T-helper 2 cell treated with Interferon-gamma antibody and Interleukin-4, amounts not matched to agents 100 ng/mL and 5 ng/mL, for 36 hours (primary cell): ENCODE measurements at regions not wholly inside any gene's neighbourhood (a gene's known extent, or its start where the extent isn't known, plus 50 kb on each side); places are given as distances from the start of the nearest gene placed in this dataset.

Source experiments
- intact Hi-C: fragments of 100-400 bp; cut with micrococcal nuclease; formaldehyde crosslinking; loops from one replicate; pipeline ENCODE4 v1.15.1; 2023

GRCh38 chr3:99442599-99442998 lies 195.8 kb upstream of the COL8A1 start:
- intact Hi-C loops: no loop called here

GRCh38 chr3:99439892-99440291 lies 198.5 kb upstream of the COL8A1 start:
- intact Hi-C loops: no loop called here

- intact Hi-C loops: no loop called here
These were observed 204.2 kb upstream of the COL8A1 start for GRCh38 chr3:99434190-99434589.

DNA sequence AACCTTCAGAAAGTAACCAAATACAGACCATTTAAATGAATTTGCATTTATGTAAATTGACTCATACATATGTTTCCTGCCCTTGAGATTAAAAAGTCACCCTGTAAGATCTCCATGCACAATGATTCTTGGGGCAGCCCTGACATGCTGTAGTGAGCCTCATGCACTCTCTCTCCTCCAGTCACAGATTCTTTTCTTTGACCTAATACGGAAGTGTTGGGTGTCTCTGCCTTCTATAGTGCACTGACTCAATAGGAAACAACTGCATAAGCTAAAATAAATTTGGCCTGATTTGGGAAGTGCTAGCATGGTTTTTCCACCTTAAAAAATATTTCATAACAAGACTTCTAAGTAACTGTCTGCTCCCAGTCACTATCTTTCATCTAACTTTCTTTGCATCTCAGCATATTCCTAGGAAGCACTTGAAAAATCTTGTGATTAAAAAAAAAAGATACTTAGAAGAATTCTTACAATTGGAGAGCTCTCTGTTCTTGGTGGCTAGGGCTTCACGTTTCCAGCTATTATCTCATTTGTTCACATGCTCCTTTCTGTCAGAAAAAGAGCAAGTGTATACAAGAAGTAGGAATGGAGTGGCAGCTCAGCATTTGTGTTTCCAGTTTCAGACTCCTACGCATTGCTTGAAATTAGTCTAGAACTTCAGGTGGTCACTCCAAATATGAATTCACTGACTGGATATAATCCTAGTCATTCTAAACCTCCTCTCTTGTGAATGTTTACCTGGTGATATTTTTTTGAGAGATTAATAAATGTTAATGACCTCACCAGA lies 207.9 kb upstream of the COL8A1 start:
- intact Hi-C loops: no loop called here

GRCh38 chr3:99429502-99429901 lies 208.9 kb upstream of the COL8A1 start:
- intact Hi-C loops: no loop called here

- intact Hi-C loops: no loop called here
These were observed 212.5 kb upstream of the COL8A1 start for GRCh38 chr3:99425930-99426329.

- intact Hi-C loops: no loop called here
These were observed 219.3 kb upstream of the COL8A1 start for GRCh38 chr3:99419116-99419515.

DNA sequence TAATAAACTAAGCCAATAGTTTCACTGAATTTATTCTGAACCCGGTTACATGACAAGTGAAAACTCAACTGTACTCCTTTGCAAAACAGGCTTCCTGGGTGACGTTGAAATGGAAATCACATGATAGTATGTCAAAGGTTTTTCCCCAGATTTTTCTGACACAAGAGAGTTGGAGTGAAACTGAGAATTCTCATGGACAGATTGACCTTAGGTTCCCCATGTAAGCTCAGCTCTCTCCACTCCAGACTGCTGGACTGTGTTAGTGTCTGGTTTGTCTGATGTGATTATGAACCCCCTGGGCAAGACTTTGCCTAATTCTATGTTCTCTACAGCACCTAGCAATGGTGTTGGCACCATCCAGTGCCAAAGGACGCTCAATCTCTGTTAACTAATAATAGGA lies 219.7 kb upstream of the COL8A1 start:
- intact Hi-C loops: no loop called here

- intact Hi-C loops: no loop called here
These were observed 220.2 kb upstream of the COL8A1 start for GRCh38 chr3:99418209-99418635.

DNA sequence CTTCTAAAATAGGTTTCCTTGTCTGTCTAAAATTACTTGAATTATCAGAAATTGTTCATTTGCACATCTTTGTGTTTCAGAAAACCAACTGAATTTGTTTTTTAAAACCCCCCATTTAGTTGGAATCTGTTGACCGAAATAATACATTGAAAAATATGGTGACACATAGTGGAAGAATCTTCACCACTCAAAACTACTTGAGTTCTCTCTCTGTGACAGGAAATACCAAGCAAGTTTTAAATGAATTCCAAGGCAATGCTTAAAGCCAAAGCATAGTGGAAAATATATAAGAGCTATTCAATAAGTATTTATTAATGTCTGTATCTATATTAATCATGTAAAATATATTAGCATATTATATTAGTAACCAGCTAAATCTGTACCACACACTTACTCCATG lies 224.9 kb upstream of the COL8A1 start:
- intact Hi-C loops: no loop called here

DNA sequence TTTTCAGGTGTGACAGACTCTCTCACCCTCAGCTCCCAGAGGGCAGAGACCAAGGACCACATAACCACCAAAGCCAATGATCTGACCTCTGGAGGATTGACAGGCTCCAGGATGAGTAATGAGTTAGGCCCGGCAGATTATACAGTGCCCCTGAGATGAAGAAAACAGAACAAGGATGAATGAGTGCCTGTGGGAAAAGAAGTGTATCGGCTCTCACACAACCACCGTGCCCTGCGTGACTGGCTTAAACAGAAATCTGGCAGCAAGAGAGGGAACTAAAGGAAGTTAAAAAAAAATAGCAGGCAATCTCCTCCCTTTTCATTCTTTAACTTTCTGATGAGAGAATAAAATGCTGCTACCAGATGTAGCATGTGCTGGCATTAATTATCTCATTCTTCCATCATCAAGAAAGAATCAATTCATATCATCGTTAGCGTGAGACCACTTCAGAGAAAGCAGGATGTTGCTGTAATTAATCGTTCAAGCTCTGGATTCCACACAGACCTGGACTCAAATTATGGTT lies 227.5 kb upstream of the COL8A1 start:
- intact Hi-C loops: no loop called here

- intact Hi-C loops: no loop called here
These were observed 228.4 kb upstream of the COL8A1 start for GRCh38 chr3:99409961-99410360.

DNA sequence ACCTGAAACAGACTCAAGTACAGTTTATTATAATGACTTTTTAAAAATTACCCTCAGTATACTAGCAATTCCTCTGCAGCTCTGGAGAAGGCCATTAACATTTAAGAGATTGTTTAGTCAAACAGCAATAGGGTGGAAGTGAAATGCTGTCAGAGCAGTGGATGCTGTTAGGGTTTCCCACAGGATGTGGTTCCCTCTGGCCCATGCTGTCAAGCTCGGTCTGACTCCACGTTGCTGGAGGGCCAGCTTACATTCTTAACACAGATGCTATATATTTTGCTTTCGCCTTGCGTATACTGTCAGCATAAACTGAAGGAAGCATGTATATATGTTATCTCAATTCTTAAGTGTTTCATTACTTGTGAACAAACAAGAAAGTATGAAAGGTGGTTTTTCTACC lies 231.1 kb upstream of the COL8A1 start:
- intact Hi-C loops: no loop called here

- intact Hi-C loops: no loop called here
These were observed 235.6 kb upstream of the COL8A1 start for GRCh38 chr3:99402755-99403154.

DNA sequence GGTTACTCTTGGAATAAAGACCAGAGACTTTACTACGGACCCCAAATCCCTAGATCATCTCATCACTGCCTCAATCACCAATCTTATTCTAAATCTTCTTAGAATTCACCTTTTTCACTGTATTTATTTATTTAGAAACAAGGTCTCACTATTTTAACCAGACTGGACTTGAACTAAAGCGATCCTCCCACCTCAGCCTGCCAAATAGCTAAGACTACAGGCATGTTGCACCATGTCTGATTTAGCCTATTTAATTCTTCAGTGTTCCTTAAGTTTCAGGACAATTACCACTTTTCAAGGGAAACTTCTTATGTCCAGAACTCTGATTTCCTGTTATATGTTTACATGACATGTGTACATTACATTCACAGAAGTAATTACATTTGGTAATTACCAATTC lies 238.0 kb upstream of the COL8A1 start:
- intact Hi-C loops: no loop called here

DNA sequence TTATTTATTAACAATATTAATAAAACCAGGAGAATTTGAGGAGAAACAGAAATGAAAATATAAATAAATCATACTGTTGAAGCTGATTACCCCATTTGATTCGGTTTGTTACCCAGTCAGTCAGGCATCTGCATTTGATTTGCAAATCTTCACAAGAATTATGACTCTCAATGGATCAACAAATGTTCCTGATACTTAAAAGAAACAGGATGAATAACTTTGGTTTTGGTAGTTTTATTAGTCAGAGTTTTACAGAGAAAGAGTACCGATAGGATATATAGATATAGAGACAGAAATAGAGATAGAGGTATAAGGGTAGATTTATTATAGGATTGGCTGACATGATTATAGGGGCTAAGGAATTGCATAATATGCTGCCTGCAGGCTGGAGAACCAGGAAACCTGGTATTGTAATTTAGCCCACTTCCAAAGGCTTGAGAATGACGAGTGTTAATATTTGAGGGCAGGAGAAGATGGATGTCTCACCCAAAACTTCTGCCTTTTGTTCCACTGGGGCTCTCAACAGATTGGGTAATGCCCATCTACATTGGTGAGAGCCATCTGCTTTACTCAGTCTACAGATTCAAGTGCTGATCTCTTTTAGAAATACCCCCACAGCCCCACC lies 241.6 kb upstream of the COL8A1 start:
- intact Hi-C loops: no loop called here

DNA sequence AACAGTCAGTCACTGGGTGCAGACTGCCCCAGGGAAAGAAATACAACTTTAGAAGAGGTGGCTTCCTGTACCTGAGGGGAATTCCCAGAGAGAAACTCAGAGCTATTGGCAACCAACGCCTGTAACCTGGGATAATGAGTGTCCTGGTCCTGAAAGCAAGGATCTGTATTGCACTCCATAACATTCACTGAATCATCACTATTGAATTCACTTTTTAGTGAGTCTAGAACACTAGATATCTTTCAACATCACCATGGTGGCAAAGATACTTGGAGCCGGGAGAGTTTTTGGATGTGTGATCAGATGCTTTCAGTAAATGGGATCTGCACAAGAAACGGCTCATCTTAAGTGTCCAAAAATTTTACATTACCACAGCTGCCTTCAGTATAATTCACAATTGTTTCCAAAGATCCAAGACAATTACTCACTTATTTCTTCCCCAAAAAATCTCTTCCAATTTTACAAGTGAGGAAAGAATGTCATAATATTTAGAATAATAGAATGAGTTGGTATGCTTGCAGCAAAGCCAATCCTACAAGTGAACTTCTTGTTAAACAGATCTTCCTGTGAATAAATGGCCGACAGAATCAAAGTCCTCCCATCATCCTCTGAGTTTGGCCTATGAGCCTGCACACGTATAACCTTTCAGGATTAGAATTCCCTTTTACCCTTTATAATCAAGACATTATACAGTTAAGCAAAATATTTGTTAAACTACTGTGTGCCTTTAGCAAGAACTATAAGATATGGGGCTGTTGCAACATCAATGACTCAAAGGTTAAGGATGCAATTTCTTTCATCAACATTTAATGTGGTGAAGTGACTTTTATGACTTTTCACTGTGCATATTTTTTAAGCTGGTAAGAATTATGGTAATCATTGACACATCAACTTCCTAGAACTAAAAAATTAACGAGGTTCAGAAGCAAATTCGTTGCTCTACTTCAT lies 243.3 kb upstream of the COL8A1 start:
- intact Hi-C loops: no loop called here

GRCh38 chr3:99393961-99394360 lies 244.4 kb upstream of the COL8A1 start:
- intact Hi-C loops: no loop called here

DNA sequence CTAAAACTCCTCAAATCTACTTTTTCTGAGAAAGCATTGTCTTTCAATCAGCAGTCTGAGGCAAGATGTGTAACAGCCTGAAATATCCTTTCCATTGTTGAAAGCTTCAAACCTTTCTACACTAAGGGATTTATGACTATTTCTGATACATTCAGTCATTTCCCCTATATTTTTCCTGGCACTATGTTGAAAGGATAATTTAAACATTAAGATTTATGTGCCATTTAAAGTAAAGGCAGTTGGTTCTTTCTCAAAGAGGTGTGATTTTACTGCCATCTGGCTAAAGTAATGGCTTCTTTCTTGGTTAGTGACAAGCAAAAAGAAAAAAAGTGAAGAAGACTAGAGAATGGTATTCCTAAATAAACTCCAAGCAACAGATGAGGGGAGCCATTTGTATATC lies 249.6 kb upstream of the COL8A1 start:
- intact Hi-C loops: no loop called here

DNA sequence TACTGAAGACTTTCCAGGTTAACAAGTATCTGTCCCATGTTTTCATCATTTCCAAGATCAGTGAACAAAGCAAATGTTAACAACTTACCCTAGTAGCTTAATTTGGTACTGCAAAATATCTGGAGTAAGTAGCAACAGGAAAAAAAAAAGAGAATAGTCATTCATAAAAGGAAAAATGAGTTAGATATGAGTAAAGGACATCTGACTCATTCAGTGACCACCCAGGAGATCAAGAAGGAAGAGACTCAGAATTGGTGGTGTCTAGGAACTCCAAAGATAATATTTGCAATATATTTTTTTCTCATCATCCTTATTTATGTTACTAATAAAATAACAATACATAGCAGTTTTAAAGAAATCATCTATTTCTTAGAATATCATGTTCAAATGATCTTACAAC lies 253.8 kb upstream of the COL8A1 start:
- intact Hi-C loops: no loop called here

DNA sequence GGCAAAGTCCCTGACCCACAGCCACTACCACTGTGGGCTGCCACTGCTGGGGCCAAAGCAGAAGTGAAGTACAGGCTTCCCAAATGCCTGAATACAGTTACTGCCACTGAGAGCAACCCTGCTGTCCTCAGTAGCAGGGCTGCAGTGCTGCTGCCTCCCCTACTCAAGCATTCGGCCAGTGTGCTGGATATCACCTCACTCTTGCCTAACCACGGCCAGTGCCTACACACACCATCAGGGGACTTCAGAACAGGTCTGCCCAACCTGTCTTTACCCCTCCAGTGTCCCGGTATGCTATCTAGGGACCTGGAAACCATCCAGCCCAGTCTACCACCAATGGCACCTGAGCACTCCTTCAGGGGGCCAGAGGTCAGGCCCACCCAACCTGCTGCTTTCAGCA lies 261.5 kb upstream of the COL8A1 start:
- intact Hi-C loops: no loop called here

GRCh38 chr3:99373846-99374210 lies 264.6 kb upstream of the COL8A1 start:
- intact Hi-C loops: no loop called here
